KMS-11 (cell line): ENCODE measurements at regions not wholly inside any gene's neighbourhood (a gene's known extent, or its start where the extent isn't known, plus 50 kb on each side); places are given as distances from the start of the nearest gene placed in this dataset.

Source experiments
- H2AFZ ChIP-seq: fragments of 200-600 bp; sonication (generic); 2 replicates; pipeline ENCODE4 v1.6.1; 2016; ENCODE audit warnings: antibody characterized with exemption, mixed run types, low read depth
- H3K27ac ChIP-seq: fragments of 200-600 bp; sonication (generic); 2 replicates; pipeline ENCODE4 v1.6.1; 2016; ENCODE audit warnings: mild to moderate bottlenecking, mixed run types
- H3K27me3 ChIP-seq: fragments of 200-600 bp; sonication (generic); 2 replicates; pipeline ENCODE4 v1.6.1; 2017; ENCODE audit warnings: mild to moderate bottlenecking, low read depth, mixed run types, moderate library complexity; ENCODE audit not compliant: insufficient read depth
- H3K36me3 ChIP-seq: fragments of 200-600 bp; sonication (generic); 2 replicates; pipeline ENCODE4 v1.6.1; 2017; ENCODE audit warnings: mild to moderate bottlenecking, mixed run types; ENCODE audit not compliant: insufficient read depth
- H3K4me1 ChIP-seq: fragments of 200-600 bp; sonication (generic); 2 replicates; pipeline ENCODE4 v1.6.1; 2016; ENCODE audit warnings: mild to moderate bottlenecking, low read depth, mixed run types; ENCODE audit not compliant: poor library complexity, severe bottlenecking
- H3K4me2 ChIP-seq: fragments of 200-600 bp; sonication (generic); 2 replicates; pipeline ENCODE4 v1.7.0; 2016; ENCODE audit warnings: mild to moderate bottlenecking, mixed run types
- H3K4me3 ChIP-seq: fragments of 200-600 bp; sonication (generic); IDR thresholded peaks from 2 replicates; pipeline ENCODE4 v1.6.1; 2017; ENCODE audit warnings: low read depth, low read length, mixed read lengths; ENCODE audit not compliant: insufficient read depth
- H3K79me2 ChIP-seq: fragments of 200-600 bp; sonication (generic); 2 replicates; pipeline ENCODE4 v1.6.1; 2016; ENCODE audit warnings: low read depth, mixed run types; ENCODE audit not compliant: insufficient read depth
- H3K9ac ChIP-seq: fragments of 200-600 bp; sonication (generic); 2 replicates; pipeline ENCODE4 v1.6.1; 2016; ENCODE audit warnings: mild to moderate bottlenecking, mixed run types
- H4K20me1 ChIP-seq: fragments of 200-600 bp; sonication (generic); 2 replicates; pipeline ENCODE4 v1.6.1; 2016; ENCODE audit warnings: mild to moderate bottlenecking, mixed run types; ENCODE audit not compliant: insufficient read depth
- CTCF ChIP-seq: fragments of 200-600 bp; sonication (generic); conservative IDR thresholded peaks from 2 replicates; pipeline ENCODE4 v1.6.1; 2017; ENCODE audit warnings: low read depth, mild to moderate bottlenecking, antibody characterized with exemption, low read length, moderate library complexity, mixed read lengths

GRCh38 chr15:39173426-39173825, 407.5 kb upstream of the THBS1 start:
- no peak overlapping the region for H2AFZ ChIP-seq
- TF ChIP-seq CTCF, result no peak
- H3K4me2 ChIP-seq, result peak overlapping the region; percentile 88
- H3K79me2 ChIP-seq, result no peaks in the 10 kb centered on the region
- H3K27me3 ChIP-seq, result no peaks in the 10 kb centered on the region
- H3K36me3 ChIP-seq, result no peaks in the 10 kb centered on the region
- H3K4me1 ChIP-seq, result peaks cover 23% of the 10 kb centered on the region
- no peak overlapping the region for H3K9ac ChIP-seq
- no peak overlapping the region for H3K4me3 ChIP-seq
- H4K20me1 ChIP-seq, result no peaks in the 10 kb centered on the region
- no peak overlapping the region for H3K27ac ChIP-seq

- no peak overlapping the region for H3K9ac ChIP-seq
- no peak overlapping the region for H3K4me2 ChIP-seq
- no peaks in the 10 kb centered on the region for H3K36me3 ChIP-seq
- H3K27ac ChIP-seq, result no peak overlapping the region
- H3K4me3 ChIP-seq, result no peak overlapping the region
- H3K27me3 ChIP-seq, result no peaks in the 10 kb centered on the region
- H3K4me1 ChIP-seq, result peaks cover 23% of the 10 kb centered on the region
- no peaks in the 10 kb centered on the region for H4K20me1 ChIP-seq
- H2AFZ ChIP-seq, result no peak overlapping the region
- no peak for TF ChIP-seq CTCF
- H3K79me2 ChIP-seq, result no peaks in the 10 kb centered on the region
Measured at GRCh38 chr15:39174332-39174731, 406.5 kb upstream of the THBS1 start.

- peaks cover 23% of the 10 kb centered on the region for H3K4me1 ChIP-seq
- H3K27me3 ChIP-seq, result no peaks in the 10 kb centered on the region
- H3K4me3 ChIP-seq, result no peak overlapping the region
- H3K4me2 ChIP-seq, result no peak overlapping the region
- no peak overlapping the region for H3K27ac ChIP-seq
- H3K9ac ChIP-seq, result no peak overlapping the region
- H2AFZ ChIP-seq, result no peak overlapping the region
- H4K20me1 ChIP-seq, result no peaks in the 10 kb centered on the region
- no peak for TF ChIP-seq CTCF
- no peaks in the 10 kb centered on the region for H3K79me2 ChIP-seq
- no peaks in the 10 kb centered on the region for H3K36me3 ChIP-seq
Measured at GRCh38 chr15:39176030-39176429, 404.8 kb upstream of the THBS1 start.

GRCh38 chr15:39177561-39177960, 403.3 kb upstream of the THBS1 start:
- Histone ChIP-seq H4K20me1 (no peaks in the 10 kb centered on the region), H3K4me1 (peaks cover 9% of the 10 kb centered on the region), H3K27ac (no peak overlapping the region), H3K36me3 (no peaks in the 10 kb centered on the region), H3K4me3 (no peak overlapping the region), H2AFZ (no peak overlapping the region), H3K27me3 (no peaks in the 10 kb centered on the region), H3K79me2 (no peaks in the 10 kb centered on the region), H3K9ac (no peak overlapping the region), H3K4me2 (no peak overlapping the region)
- TF ChIP-seq CTCF, result no peak
